HEK293 (cell line): ENCODE measurements at regions not wholly inside any gene's neighbourhood (a gene's known extent, or its start where the extent isn't known, plus 50 kb on each side); places are given as distances from the start of the nearest gene placed in this dataset.

Source experiments
- CTCF ChIA-PET: fragments of 350-600 bp; formaldehyde crosslinking; extraction: SDS; loops from one replicate; lab custom pipeline; 2021; ENCODE audit warnings: antibody characterized with exemption; lab: Yijun Ruan, JAX
- POLR2A ChIA-PET: fragments of 300-600 bp; formaldehyde crosslinking; extraction: SDS; loops from one replicate; lab custom pipeline; 2020; ENCODE audit warnings: antibody characterized with exemption, inconsistent platforms; lab: Yijun Ruan, JAX
- H3K27ac ChIP-seq: fragments of 200-500 bp; sonication (Bioruptor generic); 2 replicates; pipeline ENCODE4 v1.5.1; 2014; ENCODE audit warnings: low read depth, low read length, control low read depth, inconsistent platforms; ENCODE audit errors: extremely low read depth
- H3K36me3 ChIP-seq, 2 experiments: fragments of 200-500 bp in 1 of 2; sonication (Bioruptor generic) in 1 of 2; 1 replicate in 1 of 2; 2 replicates in 1 of 2; pipeline ENCODE4 v1.5.1; 2014 to 2017; ENCODE audit warnings: inconsistent platforms in 2 of 2, low read length in 2 of 2; ENCODE audit not compliant: control insufficient read depth in 2 of 2, insufficient read depth in 1 of 2
- H3K4me1 ChIP-seq: fragments of 200-500 bp; sonication (Bioruptor generic); 2 replicates; pipeline ENCODE4 v1.5.1; 2014; ENCODE audit warnings: mild to moderate bottlenecking, low read length, inconsistent platforms; ENCODE audit not compliant: control insufficient read depth, insufficient read depth
- H3K4me3 ChIP-seq: 2 replicates; pipeline ENCODE4 v1.5.1; 2011; ENCODE audit warnings: low read depth, mild to moderate bottlenecking, control low read depth, low read length, moderate library complexity
- H3K9me3 ChIP-seq: fragments of 200-500 bp; sonication (Bioruptor generic); 2 replicates; pipeline ENCODE4 v1.5.1; 2014; ENCODE audit warnings: low read depth, low read length, inconsistent platforms; ENCODE audit not compliant: control insufficient read depth, insufficient read depth
- CTCF ChIP-seq: fragments of 450-650 bp; formaldehyde crosslinking; IDR thresholded peaks from 2 replicates; pipeline ENCODE4 v1.5.1; 2016; ENCODE audit warnings: missing biosample characterization, missing genetic modification characterization
- GFI1B ChIP-seq: fragments of 450-650 bp; formaldehyde crosslinking; IDR thresholded peaks from 2 replicates; pipeline ENCODE4 v1.5.1; 2016; ENCODE audit warnings: missing biosample characterization, missing genetic modification characterization
- GLI2 ChIP-seq: fragments of 450-650 bp; formaldehyde crosslinking; IDR thresholded peaks from 2 replicates; pipeline ENCODE4; 2017; ENCODE audit warnings: missing biosample characterization, missing genetic modification characterization, low read depth, borderline replicate concordance
- ZBTB6 ChIP-seq: fragments of 450-650 bp; formaldehyde crosslinking; IDR thresholded peaks from 2 replicates; pipeline ENCODE4 v1.5.1; 2017; ENCODE audit warnings: missing biosample characterization, missing genetic modification characterization
- ZNF114 ChIP-seq: fragments of 450-650 bp; formaldehyde crosslinking; IDR thresholded peaks from 2 replicates; pipeline ENCODE4 v1.5.0; 2017; ENCODE audit warnings: missing biosample characterization, missing genetic modification characterization
- ZNF138 ChIP-seq: fragments of 450-650 bp; formaldehyde crosslinking; IDR thresholded peaks from 2 replicates; pipeline ENCODE4 v1.5.1; 2016; ENCODE audit warnings: missing biosample characterization, missing genetic modification characterization, borderline replicate concordance
- ZNF248 ChIP-seq: fragments of 450-650 bp; formaldehyde crosslinking; IDR thresholded peaks from 2 replicates; pipeline ENCODE4 v1.5.1; 2017; ENCODE audit warnings: missing biosample characterization, missing genetic modification characterization
- ZNF26 ChIP-seq: fragments of 450-650 bp; formaldehyde crosslinking; IDR thresholded peaks from 2 replicates; pipeline ENCODE4 v1.5.1; 2016; ENCODE audit warnings: missing biosample characterization, missing genetic modification characterization
- ZNF266 ChIP-seq: fragments of 450-650 bp; formaldehyde crosslinking; IDR thresholded peaks from 2 replicates; pipeline ENCODE4 v1.5.1; 2016; ENCODE audit warnings: missing biosample characterization, missing genetic modification characterization, low read depth
- ZNF274 ChIP-seq, 2 experiments: fragments of 200-500 bp in 1 of 2; fragments of 450-650 bp in 1 of 2; sonication (Bioruptor generic) in 1 of 2; formaldehyde crosslinking in 1 of 2; IDR thresholded peaks; 2 replicates each; pipeline versions ENCODE4 v1.5.1 to v1.6.1; 2014 to 2016; ENCODE audit warnings: borderline replicate concordance in 1 of 2, inconsistent platforms in 1 of 2, low read length in 1 of 2, missing biosample characterization in 1 of 2, missing genetic modification characterization in 1 of 2
- ZNF350 ChIP-seq: fragments of 450-650 bp; formaldehyde crosslinking; IDR thresholded peaks from 2 replicates; pipeline ENCODE4 v1.5.0; 2017; ENCODE audit warnings: missing biosample characterization, mild to moderate bottlenecking, missing genetic modification characterization
- ZNF514 ChIP-seq: fragments of 450-650 bp; formaldehyde crosslinking; IDR thresholded peaks from 2 replicates; pipeline ENCODE4 v1.5.1; 2016; ENCODE audit warnings: missing biosample characterization, missing genetic modification characterization
- ZNF521 ChIP-seq: fragments of 450-650 bp; formaldehyde crosslinking; IDR thresholded peaks from 2 replicates; pipeline ENCODE4 v1.5.1; 2017; ENCODE audit warnings: missing biosample characterization, mild to moderate bottlenecking, missing genetic modification characterization
- ZNF529 ChIP-seq: fragments of 450-650 bp; formaldehyde crosslinking; IDR thresholded peaks from 2 replicates; pipeline ENCODE4 v1.5.1; 2017; ENCODE audit warnings: missing genetic modification characterization, missing biosample characterization; ENCODE audit not compliant: insufficient replicate concordance
- ZNF530 ChIP-seq: fragments of 450-650 bp; formaldehyde crosslinking; IDR thresholded peaks from 2 replicates; pipeline ENCODE4 v1.5.1; 2016; ENCODE audit warnings: low read depth, missing biosample characterization, missing genetic modification characterization
- ZNF777 ChIP-seq: fragments of 450-650 bp; formaldehyde crosslinking; IDR thresholded peaks from 2 replicates; pipeline ENCODE4 v1.5.1; 2017; ENCODE audit warnings: missing biosample characterization, missing genetic modification characterization, borderline replicate concordance
- TF ChIP-seq, protein P1 (sequence below): fragments of 450-650 bp; formaldehyde crosslinking; IDR thresholded peaks from 2 replicates; pipeline ENCODE4 v1.5.1; 2016; ENCODE audit warnings: missing biosample characterization, missing genetic modification characterization
- TF ChIP-seq, protein P2 (sequence below): fragments of 450-650 bp; formaldehyde crosslinking; IDR thresholded peaks from 2 replicates; pipeline ENCODE4 v1.5.1; 2016; ENCODE audit warnings: missing biosample characterization, missing genetic modification characterization
- TF ChIP-seq, protein P3 (sequence below): fragments of 450-650 bp; formaldehyde crosslinking; IDR thresholded peaks from 2 replicates; pipeline ENCODE4 v1.5.1; 2016; ENCODE audit warnings: missing biosample characterization, missing genetic modification characterization

GRCh38 chr5:94010814-94011213, 269.4 kb upstream of the POU5F2 start (continued):
- TF ChIP-seq CTCF (tag by site-specific recombination) (no peak), ZNF26 (no peak), ZNF248 (tag by site-specific recombination) (no peak)

DNA sequence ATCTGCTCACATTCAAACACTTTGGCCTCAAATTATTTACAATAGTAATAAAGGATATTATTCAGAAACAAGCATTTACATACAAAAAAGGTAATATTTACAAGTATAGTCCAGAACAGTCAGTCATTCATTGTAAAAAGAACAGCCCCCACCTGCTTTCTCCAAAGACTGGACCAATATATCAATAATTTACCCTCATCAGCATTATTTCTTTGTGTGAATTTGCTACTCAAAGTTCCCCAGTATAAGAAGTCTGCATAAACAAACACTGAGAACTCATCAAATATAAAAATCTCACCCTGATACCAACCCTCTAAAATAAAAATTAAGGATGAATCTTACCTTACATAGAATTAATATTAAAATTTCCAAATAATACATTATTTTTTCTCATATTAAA, 267.8 kb upstream of the POU5F2 start:
- CTCF ChIA-PET: no interaction called here
- POLR2A ChIA-PET: no interaction called here

More for the DNA sequence above, 267.8 kb upstream of the POU5F2 start:
- Histone ChIP-seq H3K27ac (no peak overlapping the region), H3K9me3 (no peaks in the 10 kb centered on the region), H3K4me1 (no peaks in the 10 kb centered on the region), H3K4me3 (no peak overlapping the region), H3K36me3 (no peaks in the 10 kb centered on the region)
- TF ChIP-seq ZNF114 (no peak), ZNF274 (IDR thresholded peaks at IDR 0.05; ENCODE audit: low read length) (no peak), ZNF274 (tag by site-specific recombination; IDR thresholded peaks at IDR 0.05; ENCODE audit: borderline replicate concordance) (no peak), ZNF266 (tag by site-specific recombination) (no peak), ZNF777 (tag by site-specific recombination) (no peak), ZNF514 (tag by site-specific recombination) (no peak), ZBTB6 (no peak), ZNF529 (tag by site-specific recombination) (no peak), ZNF350 (tag by site-specific recombination) (no peak), ZNF138 (tag by site-specific recombination) (no peak), GFI1B (no peak), GLI2 (tag by site-specific recombination) (no peak), ZNF530 (no peak), ZNF521 (tag by site-specific recombination) (no peak)
- TF ChIP-seq, protein P1, sequence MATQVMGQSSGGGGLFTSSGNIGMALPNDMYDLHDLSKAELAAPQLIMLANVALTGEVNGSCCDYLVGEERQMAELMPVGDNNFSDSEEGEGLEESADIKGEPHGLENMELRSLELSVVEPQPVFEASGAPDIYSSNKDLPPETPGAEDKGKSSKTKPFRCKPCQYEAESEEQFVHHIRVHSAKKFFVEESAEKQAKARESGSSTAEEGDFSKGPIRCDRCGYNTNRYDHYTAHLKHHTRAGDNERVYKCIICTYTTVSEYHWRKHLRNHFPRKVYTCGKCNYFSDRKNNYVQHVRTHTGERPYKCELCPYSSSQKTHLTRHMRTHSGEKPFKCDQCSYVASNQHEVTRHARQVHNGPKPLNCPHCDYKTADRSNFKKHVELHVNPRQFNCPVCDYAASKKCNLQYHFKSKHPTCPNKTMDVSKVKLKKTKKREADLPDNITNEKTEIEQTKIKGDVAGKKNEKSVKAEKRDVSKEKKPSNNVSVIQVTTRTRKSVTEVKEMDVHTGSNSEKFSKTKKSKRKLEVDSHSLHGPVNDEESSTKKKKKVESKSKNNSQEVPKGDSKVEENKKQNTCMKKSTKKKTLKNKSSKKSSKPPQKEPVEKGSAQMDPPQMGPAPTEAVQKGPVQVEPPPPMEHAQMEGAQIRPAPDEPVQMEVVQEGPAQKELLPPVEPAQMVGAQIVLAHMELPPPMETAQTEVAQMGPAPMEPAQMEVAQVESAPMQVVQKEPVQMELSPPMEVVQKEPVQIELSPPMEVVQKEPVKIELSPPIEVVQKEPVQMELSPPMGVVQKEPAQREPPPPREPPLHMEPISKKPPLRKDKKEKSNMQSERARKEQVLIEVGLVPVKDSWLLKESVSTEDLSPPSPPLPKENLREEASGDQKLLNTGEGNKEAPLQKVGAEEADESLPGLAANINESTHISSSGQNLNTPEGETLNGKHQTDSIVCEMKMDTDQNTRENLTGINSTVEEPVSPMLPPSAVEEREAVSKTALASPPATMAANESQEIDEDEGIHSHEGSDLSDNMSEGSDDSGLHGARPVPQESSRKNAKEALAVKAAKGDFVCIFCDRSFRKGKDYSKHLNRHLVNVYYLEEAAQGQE: no peak
- TF ChIP-seq, protein P2, sequence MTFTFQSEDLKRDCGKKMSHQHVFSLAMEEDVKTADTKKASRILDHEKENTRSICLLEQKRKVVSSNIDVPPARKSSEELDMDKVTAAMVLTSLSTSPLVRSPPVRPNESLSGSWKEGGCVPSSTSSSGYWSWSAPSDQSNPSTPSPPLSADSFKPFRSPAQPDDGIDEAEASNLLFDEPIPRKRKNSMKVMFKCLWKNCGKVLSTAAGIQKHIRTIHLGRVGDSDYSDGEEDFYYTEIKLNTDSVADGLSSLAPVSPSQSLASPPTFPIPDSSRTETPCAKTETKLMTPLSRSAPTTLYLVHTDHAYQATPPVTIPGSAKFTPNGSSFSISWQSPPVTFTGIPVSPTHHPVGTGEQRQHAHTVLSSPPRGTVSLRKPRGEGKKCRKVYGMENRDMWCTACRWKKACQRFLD (tag by site-specific recombination): no peak
- TF ChIP-seq, protein P3, sequence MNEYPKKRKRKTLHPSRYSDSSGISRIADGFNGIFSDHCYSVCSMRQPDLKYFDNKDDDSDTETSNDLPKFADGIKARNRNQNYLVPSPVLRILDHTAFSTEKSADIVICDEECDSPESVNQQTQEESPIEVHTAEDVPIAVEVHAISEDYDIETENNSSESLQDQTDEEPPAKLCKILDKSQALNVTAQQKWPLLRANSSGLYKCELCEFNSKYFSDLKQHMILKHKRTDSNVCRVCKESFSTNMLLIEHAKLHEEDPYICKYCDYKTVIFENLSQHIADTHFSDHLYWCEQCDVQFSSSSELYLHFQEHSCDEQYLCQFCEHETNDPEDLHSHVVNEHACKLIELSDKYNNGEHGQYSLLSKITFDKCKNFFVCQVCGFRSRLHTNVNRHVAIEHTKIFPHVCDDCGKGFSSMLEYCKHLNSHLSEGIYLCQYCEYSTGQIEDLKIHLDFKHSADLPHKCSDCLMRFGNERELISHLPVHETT (tag by site-specific recombination): no peak
